ENCODE measurements at regions not wholly inside any gene's neighbourhood (a gene's known extent, or its start where the extent isn't known, plus 50 kb on each side); places are given as distances from the start of the nearest gene placed in this dataset.

DNA sequence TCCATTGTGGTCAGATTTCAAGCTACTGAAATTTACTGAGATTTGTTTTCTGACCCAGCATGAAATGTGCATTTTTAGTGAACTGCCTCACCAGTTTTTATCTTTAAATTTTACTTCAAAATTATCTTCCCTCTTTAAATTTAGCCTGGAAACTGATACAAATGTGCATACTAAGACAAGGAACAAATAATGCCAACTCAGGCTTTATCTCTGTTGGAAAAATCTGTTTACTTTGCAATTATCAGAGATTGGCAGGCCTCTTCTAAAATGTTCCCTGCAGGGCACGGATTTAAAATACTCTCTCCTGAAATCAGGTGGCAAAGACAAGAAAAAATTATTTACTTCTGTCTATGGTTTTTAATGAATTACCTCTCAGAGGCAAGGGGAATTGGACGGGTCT lies 151.0 kb upstream of the PTCH1 start:
- TF ChIP-seq, protein P1, sequence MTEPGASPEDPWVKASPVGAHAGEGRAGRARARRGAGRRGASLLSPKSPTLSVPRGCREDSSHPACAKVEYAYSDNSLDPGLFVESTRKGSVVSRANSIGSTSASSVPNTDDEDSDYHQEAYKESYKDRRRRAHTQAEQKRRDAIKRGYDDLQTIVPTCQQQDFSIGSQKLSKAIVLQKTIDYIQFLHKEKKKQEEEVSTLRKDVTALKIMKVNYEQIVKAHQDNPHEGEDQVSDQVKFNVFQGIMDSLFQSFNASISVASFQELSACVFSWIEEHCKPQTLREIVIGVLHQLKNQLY (CRISPR knock-in tag; IDR thresholded peaks at IDR 0.05) = no peak
- no peak for TF ChIP-seq ESRRA (CRISPR knock-in tag; IDR thresholded peaks at IDR 0.05; ENCODE audit: borderline replicate concordance)
- TF ChIP-seq, protein P2, sequence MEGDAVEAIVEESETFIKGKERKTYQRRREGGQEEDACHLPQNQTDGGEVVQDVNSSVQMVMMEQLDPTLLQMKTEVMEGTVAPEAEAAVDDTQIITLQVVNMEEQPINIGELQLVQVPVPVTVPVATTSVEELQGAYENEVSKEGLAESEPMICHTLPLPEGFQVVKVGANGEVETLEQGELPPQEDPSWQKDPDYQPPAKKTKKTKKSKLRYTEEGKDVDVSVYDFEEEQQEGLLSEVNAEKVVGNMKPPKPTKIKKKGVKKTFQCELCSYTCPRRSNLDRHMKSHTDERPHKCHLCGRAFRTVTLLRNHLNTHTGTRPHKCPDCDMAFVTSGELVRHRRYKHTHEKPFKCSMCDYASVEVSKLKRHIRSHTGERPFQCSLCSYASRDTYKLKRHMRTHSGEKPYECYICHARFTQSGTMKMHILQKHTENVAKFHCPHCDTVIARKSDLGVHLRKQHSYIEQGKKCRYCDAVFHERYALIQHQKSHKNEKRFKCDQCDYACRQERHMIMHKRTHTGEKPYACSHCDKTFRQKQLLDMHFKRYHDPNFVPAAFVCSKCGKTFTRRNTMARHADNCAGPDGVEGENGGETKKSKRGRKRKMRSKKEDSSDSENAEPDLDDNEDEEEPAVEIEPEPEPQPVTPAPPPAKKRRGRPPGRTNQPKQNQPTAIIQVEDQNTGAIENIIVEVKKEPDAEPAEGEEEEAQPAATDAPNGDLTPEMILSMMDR (IDR thresholded peaks at IDR 0.05) = no peak
- no peak for TF ChIP-seq IRF2 (CRISPR knock-in tag; IDR thresholded peaks at IDR 0.05; ENCODE audit: borderline replicate concordance, low read depth)
- TF ChIP-seq OVOL2 (CRISPR knock-in tag; IDR thresholded peaks at IDR 0.05; ENCODE audit: borderline replicate concordance) = no peak
- no peak for TF ChIP-seq TEAD1 (CRISPR knock-in tag; IDR thresholded peaks at IDR 0.05)

All from WTC11 (cell line).